GM21367 (cell line): ENCODE measurements at regions not wholly inside any gene's neighbourhood (a gene's known extent, or its start where the extent isn't known, plus 50 kb on each side); places are given as distances from the start of the nearest gene placed in this dataset.

Experiments used
- ATAC-seq: cut with Tn5 transposase; IDR thresholded peaks from one replicate; pipeline ENCODE4 v1.9.1; 2021; ENCODE audit not compliant: unreplicated experiment

- peak; percentile 35 for ATAC-seq
Measured at GRCh38 chr1:192518700-192519099, 56.9 kb upstream of the RGS1 start.

GRCh38 chr1:192521734-192522133, 53.8 kb upstream of the RGS1 start:
- no peak for ATAC-seq

GRCh38 chr1:192522673-192523072, 52.9 kb upstream of the RGS1 start:
- ATAC-seq: no peak

GRCh38 chr1:192524223-192524622, 51.4 kb upstream of the RGS1 start:
- no peak for ATAC-seq
